ENCODE measurements at regions not wholly inside any gene's neighbourhood (a gene's known extent, or its start where the extent isn't known, plus 50 kb on each side); places are given as distances from the start of the nearest gene placed in this dataset.
"Not testable (repeated sequence)": the region's sequence is repeated elsewhere in the genome, so short reads cannot be mapped to it uniquely, and the experiment has no call there.

DNA sequence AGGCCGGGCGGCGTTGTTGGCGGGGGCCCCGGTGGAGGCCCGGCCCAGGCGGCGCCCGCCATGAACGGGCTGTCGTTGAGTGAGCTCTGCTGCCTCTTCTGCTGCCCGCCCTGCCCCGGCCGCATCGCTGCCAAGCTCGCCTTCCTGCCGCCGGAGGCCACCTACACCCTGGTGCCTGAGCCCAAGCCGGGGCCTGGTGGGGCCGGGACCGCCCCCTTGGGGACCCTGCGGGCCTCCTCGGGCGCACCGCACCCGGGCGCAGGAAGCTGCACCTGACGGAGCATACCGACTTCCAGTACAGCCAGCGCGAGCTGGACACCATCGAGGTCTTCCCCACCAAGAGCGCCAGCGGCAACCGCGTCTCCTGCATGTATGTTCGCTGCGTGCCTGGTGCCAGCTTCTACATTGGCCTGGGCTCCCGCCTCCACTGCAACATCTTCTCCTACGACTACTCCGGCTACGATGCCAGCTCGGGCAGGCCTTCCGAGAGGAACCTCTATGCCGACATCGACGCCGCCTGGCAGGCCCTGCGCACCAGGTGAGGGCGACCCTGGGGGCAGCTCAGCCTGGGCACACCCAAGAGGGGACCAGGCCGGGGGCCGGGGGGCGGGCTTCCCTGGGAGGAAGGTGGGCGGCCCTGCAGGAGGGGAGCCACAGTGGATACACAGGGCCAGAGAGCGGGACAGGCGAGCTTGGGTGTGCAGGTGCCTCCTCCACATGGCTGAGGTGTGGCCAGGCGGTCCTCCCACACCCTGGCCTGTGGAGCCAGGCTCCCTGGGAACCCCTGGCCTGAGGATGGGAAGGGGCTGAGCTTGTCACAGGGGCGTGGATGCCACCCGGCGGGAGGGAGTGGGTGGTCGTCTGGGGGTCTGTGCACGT, 201.6 kb downstream of the USP22 start:
- not testable (repeated sequence) for TF ChIP-seq POLR2AphosphoS5 (IDR thresholded peaks at IDR 0.05); POLR2A (IDR thresholded peaks at IDR 0.05; ENCODE audit: low read depth); EP300 (IDR thresholded peaks at IDR 0.05)
- TF ChIP-seq, protein P1, sequence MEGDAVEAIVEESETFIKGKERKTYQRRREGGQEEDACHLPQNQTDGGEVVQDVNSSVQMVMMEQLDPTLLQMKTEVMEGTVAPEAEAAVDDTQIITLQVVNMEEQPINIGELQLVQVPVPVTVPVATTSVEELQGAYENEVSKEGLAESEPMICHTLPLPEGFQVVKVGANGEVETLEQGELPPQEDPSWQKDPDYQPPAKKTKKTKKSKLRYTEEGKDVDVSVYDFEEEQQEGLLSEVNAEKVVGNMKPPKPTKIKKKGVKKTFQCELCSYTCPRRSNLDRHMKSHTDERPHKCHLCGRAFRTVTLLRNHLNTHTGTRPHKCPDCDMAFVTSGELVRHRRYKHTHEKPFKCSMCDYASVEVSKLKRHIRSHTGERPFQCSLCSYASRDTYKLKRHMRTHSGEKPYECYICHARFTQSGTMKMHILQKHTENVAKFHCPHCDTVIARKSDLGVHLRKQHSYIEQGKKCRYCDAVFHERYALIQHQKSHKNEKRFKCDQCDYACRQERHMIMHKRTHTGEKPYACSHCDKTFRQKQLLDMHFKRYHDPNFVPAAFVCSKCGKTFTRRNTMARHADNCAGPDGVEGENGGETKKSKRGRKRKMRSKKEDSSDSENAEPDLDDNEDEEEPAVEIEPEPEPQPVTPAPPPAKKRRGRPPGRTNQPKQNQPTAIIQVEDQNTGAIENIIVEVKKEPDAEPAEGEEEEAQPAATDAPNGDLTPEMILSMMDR (IDR thresholded peaks at IDR 0.05): not testable (repeated sequence)

Measured in esophagus muscularis mucosa (tissue), 4 donors.